HCT116 (cell line): ENCODE measurements at regions not wholly inside any gene's neighbourhood (a gene's known extent, or its start where the extent isn't known, plus 50 kb on each side); places are given as distances from the start of the nearest gene placed in this dataset.

ENCODE experiments used
- CEBPB ChIP-seq: IDR thresholded peaks from 2 replicates; pipeline ENCODE4 v1.6.1; 2012; ENCODE audit warnings: low read depth
- CTCF ChIP-seq, 3 experiments: fragments of 200-600 bp in 1 of 3; sonication (generic) in 1 of 3; IDR thresholded peaks in 2 of 3; conservative IDR thresholded peaks in 1 of 3; 2 replicates each; pipeline ENCODE4 v1.5.1; 2012 to 2017; ENCODE audit warnings: low read depth in 2 of 3, low read length in 2 of 3, antibody characterized with exemption in 1 of 3, borderline replicate concordance in 1 of 3, control low read depth in 1 of 3, mild to moderate bottlenecking in 1 of 3, mixed read lengths in 1 of 3, mixed run types in 1 of 3, moderate library complexity in 1 of 3; ENCODE audit not compliant: insufficient read depth in 1 of 3
- EZH2 ChIP-seq: fragments of 200-600 bp; sonication (generic); IDR thresholded peaks from 2 replicates; pipeline ENCODE4 v1.6.1; 2017; ENCODE audit warnings: antibody characterized with exemption, mixed run types
- POLR2A ChIP-seq: IDR thresholded peaks from 2 replicates; pipeline ENCODE4 v1.7.0; 2011; ENCODE audit warnings: borderline replicate concordance; ENCODE audit not compliant: insufficient read depth, insufficient read length; ENCODE audit errors: extremely low read depth
- REST ChIP-seq: IDR thresholded peaks from 2 replicates; pipeline ENCODE4 v1.6.1; 2012; ENCODE audit warnings: low read depth
- ZNF274 ChIP-seq: fragments of 200-500 bp; sonication (Bioruptor generic); IDR thresholded peaks from 2 replicates; pipeline ENCODE4 v1.6.1; 2014; ENCODE audit warnings: mild to moderate bottlenecking, low read depth, low read length, inconsistent platforms

- TF ChIP-seq POLR2A: no peak
- no peak for TF ChIP-seq ZNF274
- no peak for TF ChIP-seq CEBPB
- no peak for TF ChIP-seq CTCF (IDR thresholded peaks at IDR 0.05 in 2 of 3, conservative IDR thresholded peaks at IDR 0.05 in 1 of 3; ENCODE audit: borderline replicate concordance in 1 of 3, insufficient read depth in 1 of 3, low read depth in 2 of 3, low read length in 2 of 3)
- TF ChIP-seq EZH2: no peak
- no peak for TF ChIP-seq REST
Measured at GRCh38 chr12:127044836-127045235, 1222.1 kb upstream of the TMEM132C start.
